ENCODE measurements at regions not wholly inside any gene's neighbourhood (a gene's known extent, or its start where the extent isn't known, plus 50 kb on each side); places are given as distances from the start of the nearest gene placed in this dataset.

DNA sequence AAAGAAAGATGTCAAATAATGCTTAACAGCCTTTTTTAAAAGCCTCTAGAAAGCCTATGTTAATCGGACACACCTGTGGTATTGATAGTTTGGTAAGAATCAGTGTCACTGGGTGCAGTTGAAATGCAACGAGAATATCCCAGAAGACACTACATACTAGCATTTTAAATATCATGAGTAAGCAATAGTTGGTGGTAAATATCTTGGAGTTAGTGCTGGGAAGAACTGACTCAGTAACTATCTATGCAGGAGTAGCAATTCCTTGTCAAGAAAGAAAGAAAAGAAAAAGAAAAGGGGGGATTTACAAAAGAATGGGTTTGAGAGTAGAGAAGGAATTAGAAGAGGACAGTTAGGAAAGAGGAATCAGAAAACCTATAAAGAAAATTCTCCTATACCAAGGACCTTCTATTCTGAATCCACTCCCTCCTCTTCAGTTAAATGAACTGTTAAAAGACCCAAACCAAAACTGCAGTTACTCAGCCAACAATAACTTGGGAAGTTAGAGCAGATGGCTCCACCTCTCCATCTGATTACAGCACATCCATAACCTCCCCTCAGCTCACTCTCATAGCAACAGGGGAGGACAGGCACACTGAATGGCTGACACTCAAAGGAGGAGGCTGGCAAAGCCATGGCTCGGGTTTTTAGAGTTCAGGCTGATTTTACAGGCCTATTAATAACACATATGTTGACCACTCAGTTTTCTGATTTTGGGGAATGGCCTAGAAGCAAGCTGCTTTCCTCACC, 207.6 kb upstream of the MDFIC2 start:
- Histone ChIP-seq H3K27ac (ENCODE audit: low read depth, low read length, poor library complexity, severe bottlenecking) (no peak overlapping the region), H3K4me1 (ENCODE audit: insufficient read depth, low read length, poor library complexity, severe bottlenecking) (no peaks in the 10 kb centered on the region), H3K36me3 (ENCODE audit: insufficient read depth, low read length) (no peaks in the 10 kb centered on the region), H4K20me1 (ENCODE audit: insufficient read depth, low read length) (no peaks in the 10 kb centered on the region), H3K4me2 (ENCODE audit: low read length) (no peak overlapping the region), H3K79me2 (ENCODE audit: insufficient read depth, low read depth, low read length) (no peaks in the 10 kb centered on the region), H2AFZ (ENCODE audit: low read length) (no peak overlapping the region), H3K4me3 (ENCODE audit: low read depth, low read length, poor library complexity, severe bottlenecking) (no peak overlapping the region), H3K9me3 (ENCODE audit: low read length) (no peaks in the 10 kb centered on the region), H3K9me2 (ENCODE audit: insufficient read depth, low read length) (no peaks in the 10 kb centered on the region)
- intact Hi-C loops (cut with micrococcal nuclease; ENCODE audit: unreplicated experiment) = no loop called here
- POLR2A ChIA-PET = interaction anchor here (0.7 kb wide), 1 partner anchor 616 kb away, joined by 4 read pairs; no protein-coding TSS in a partner anchor
- CTCF ChIA-PET (ENCODE audit: unreplicated experiment) = no interaction called here
- no peak for TF ChIP-seq EZH2phosphoT487 (IDR thresholded peaks at IDR 0.05; ENCODE audit: borderline replicate concordance, low read depth, low read length)
- TF ChIP-seq, protein P1, sequence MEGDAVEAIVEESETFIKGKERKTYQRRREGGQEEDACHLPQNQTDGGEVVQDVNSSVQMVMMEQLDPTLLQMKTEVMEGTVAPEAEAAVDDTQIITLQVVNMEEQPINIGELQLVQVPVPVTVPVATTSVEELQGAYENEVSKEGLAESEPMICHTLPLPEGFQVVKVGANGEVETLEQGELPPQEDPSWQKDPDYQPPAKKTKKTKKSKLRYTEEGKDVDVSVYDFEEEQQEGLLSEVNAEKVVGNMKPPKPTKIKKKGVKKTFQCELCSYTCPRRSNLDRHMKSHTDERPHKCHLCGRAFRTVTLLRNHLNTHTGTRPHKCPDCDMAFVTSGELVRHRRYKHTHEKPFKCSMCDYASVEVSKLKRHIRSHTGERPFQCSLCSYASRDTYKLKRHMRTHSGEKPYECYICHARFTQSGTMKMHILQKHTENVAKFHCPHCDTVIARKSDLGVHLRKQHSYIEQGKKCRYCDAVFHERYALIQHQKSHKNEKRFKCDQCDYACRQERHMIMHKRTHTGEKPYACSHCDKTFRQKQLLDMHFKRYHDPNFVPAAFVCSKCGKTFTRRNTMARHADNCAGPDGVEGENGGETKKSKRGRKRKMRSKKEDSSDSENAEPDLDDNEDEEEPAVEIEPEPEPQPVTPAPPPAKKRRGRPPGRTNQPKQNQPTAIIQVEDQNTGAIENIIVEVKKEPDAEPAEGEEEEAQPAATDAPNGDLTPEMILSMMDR (conservative IDR thresholded peaks at IDR 0.05; ENCODE audit: low read length) = no peak
- BruUV-seq (replicated peaks) = no TSS peak
- DNase-seq (ENCODE audit: low spot score) = no peak

- H3K4me2 ChIP-seq (ENCODE audit: low read length) = no peak overlapping the region
- POLR2A ChIA-PET = no interaction called here
- no peaks in the 10 kb centered on the region for H3K36me3 ChIP-seq (ENCODE audit: insufficient read depth, low read length)
- no peak overlapping the region for H3K27ac ChIP-seq (ENCODE audit: low read depth, low read length, poor library complexity, severe bottlenecking)
- H3K9me2 ChIP-seq (ENCODE audit: insufficient read depth, low read length) = no peaks in the 10 kb centered on the region
- BruUV-seq (replicated peaks) = no TSS peak
- intact Hi-C loops (cut with micrococcal nuclease; ENCODE audit: unreplicated experiment) = no loop called here
- TF ChIP-seq, protein P1 (conservative IDR thresholded peaks at IDR 0.05; ENCODE audit: low read length) = no peak
- TF ChIP-seq EZH2phosphoT487 (IDR thresholded peaks at IDR 0.05; ENCODE audit: borderline replicate concordance, low read depth, low read length) = no peak
- H4K20me1 ChIP-seq (ENCODE audit: insufficient read depth, low read length) = no peaks in the 10 kb centered on the region
- DNase-seq (ENCODE audit: low spot score) = no peak
- no peak overlapping the region for H3K4me3 ChIP-seq (ENCODE audit: low read depth, low read length, poor library complexity, severe bottlenecking)
- H2AFZ ChIP-seq (ENCODE audit: low read length) = no peak overlapping the region
- no peaks in the 10 kb centered on the region for H3K4me1 ChIP-seq (ENCODE audit: insufficient read depth, low read length, poor library complexity, severe bottlenecking)
- CTCF ChIA-PET (ENCODE audit: unreplicated experiment) = no interaction called here
- H3K79me2 ChIP-seq (ENCODE audit: insufficient read depth, low read depth, low read length) = no peaks in the 10 kb centered on the region
- no peaks in the 10 kb centered on the region for H3K9me3 ChIP-seq (ENCODE audit: low read length)
Observed at GRCh38 chr3:70519026-70519425, 206.6 kb upstream of the MDFIC2 start.

DNA sequence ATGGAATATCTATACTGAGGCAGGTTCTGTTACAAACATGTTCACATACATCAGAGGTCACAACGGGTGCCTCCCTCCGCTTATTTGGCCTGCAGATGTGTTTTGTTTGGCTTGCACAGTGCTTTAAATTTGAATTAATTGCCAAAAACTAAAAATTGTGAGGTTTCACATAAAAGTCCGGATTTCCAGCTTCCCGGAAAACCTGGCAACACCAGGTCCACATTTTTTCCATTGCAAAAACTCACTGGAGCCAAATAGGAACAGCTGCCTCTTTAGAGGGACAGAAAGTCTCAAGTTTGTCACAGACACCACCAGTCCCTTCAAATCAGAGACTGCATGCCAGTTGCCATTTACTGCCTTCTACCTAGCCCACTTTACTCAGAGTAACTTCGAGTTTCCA, 205.9 kb upstream of the MDFIC2 start:
- H4K20me1 ChIP-seq (ENCODE audit: insufficient read depth, low read length) = no peaks in the 10 kb centered on the region
- H2AFZ ChIP-seq (ENCODE audit: low read length) = no peak overlapping the region
- DNase-seq (ENCODE audit: low spot score) = no peak
- intact Hi-C loops (cut with micrococcal nuclease; ENCODE audit: unreplicated experiment) = no loop called here
- no peak overlapping the region for H3K27ac ChIP-seq (ENCODE audit: low read depth, low read length, poor library complexity, severe bottlenecking)
- TF ChIP-seq, protein P1 (conservative IDR thresholded peaks at IDR 0.05; ENCODE audit: low read length) = no peak
- no peak for TF ChIP-seq EZH2phosphoT487 (IDR thresholded peaks at IDR 0.05; ENCODE audit: borderline replicate concordance, low read depth, low read length)
- H3K79me2 ChIP-seq (ENCODE audit: insufficient read depth, low read depth, low read length) = no peaks in the 10 kb centered on the region
- H3K9me2 ChIP-seq (ENCODE audit: insufficient read depth, low read length) = no peaks in the 10 kb centered on the region
- no peaks in the 10 kb centered on the region for H3K9me3 ChIP-seq (ENCODE audit: low read length)
- no TSS peak for BruUV-seq (replicated peaks)
- no peak overlapping the region for H3K4me3 ChIP-seq (ENCODE audit: low read depth, low read length, poor library complexity, severe bottlenecking)
- ChIA-PET CTCF (ENCODE audit: unreplicated experiment) (no interaction called here), POLR2A (no interaction called here)
- H3K36me3 ChIP-seq (ENCODE audit: insufficient read depth, low read length) = no peaks in the 10 kb centered on the region
- no peak overlapping the region for H3K4me2 ChIP-seq (ENCODE audit: low read length)
- H3K4me1 ChIP-seq (ENCODE audit: insufficient read depth, low read length, poor library complexity, severe bottlenecking) = no peaks in the 10 kb centered on the region

All from OCI-LY7 (cell line).